GM12892 (cell line): ENCODE measurements at regions not wholly inside any gene's neighbourhood (a gene's known extent, or its start where the extent isn't known, plus 50 kb on each side); places are given as distances from the start of the nearest gene placed in this dataset.

ENCODE experiments used
- POLR2A ChIP-seq: IDR thresholded peaks from 2 replicates; pipeline ENCODE4 v1.6.1; 2011; ENCODE audit warnings: low read depth, low read length, control low read depth
- POLR2AphosphoS5 ChIP-seq: IDR thresholded peaks from 2 replicates; pipeline ENCODE4 v1.6.1; 2011; ENCODE audit warnings: low read depth, low read length, control low read depth
- TAF1 ChIP-seq: IDR thresholded peaks from 2 replicates; pipeline ENCODE4 v1.6.1; 2011; ENCODE audit warnings: low read depth, mild to moderate bottlenecking, control low read depth, low read length, borderline replicate concordance

DNA sequence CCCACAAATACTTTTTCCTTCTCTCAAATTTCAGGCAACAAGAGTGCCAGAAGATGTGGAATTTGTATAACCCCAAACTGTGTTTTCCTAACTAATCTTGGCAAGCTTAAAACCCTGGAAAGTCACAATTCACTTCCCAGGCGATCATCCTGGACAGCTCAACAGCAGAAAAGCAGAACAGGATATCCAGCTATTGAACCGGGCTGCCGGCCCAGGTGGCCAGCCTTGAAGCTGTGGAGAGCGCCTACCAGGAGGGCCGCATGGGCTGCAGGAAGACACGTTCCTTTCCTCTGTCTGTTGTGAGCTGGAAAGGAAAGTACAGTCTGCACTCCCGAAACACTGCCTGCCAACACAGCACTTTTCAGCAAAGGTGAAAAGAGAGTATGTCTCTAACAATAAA lies 719.7 kb upstream of the MARCKS start:
- TF ChIP-seq TAF1, result no peak
- TF ChIP-seq POLR2AphosphoS5, result no peak
- no peak for TF ChIP-seq POLR2A
